H9 (cell line): ENCODE measurements at regions not wholly inside any gene's neighbourhood (a gene's known extent, or its start where the extent isn't known, plus 50 kb on each side); places are given as distances from the start of the nearest gene placed in this dataset.

ENCODE experiments used
- DNase-seq: peaks from one replicate; pipeline ENCODE4 v3.0.0-alpha.2; 2017
- H2AFZ ChIP-seq: one replicate; pipeline ENCODE4 v1.6.1; 2013; ENCODE audit warnings: mild to moderate bottlenecking, low read length, control low read depth, moderate library complexity
- H2AK5ac ChIP-seq: 2 replicates; pipeline ENCODE4 v1.6.1; 2013; ENCODE audit warnings: low read length, control low read depth, mixed read lengths; ENCODE audit not compliant: insufficient read length
- H2BK120ac ChIP-seq: one replicate; pipeline ENCODE4 v1.6.1; 2013; ENCODE audit warnings: low read depth, mild to moderate bottlenecking, low read length, control low read depth, inconsistent platforms; ENCODE audit not compliant: poor library complexity, severe bottlenecking
- H2BK12ac ChIP-seq: 2 replicates; pipeline ENCODE4 v1.6.1; 2013; ENCODE audit warnings: low read length, control low read depth, mixed read lengths, low read depth; ENCODE audit not compliant: insufficient read length
- H2BK15ac ChIP-seq: 2 replicates; pipeline ENCODE4 v1.6.1; 2013; ENCODE audit warnings: low read depth, low read length, control low read depth
- H2BK20ac ChIP-seq: one replicate; pipeline ENCODE4 v1.6.1; 2013; ENCODE audit warnings: low read depth, mild to moderate bottlenecking, low read length, control low read depth, inconsistent platforms; ENCODE audit not compliant: poor library complexity, severe bottlenecking
- H2BK5ac ChIP-seq: 2 replicates; pipeline ENCODE4 v1.6.1; 2013; ENCODE audit warnings: low read length, control low read depth, mixed read lengths; ENCODE audit not compliant: insufficient read length
- H3K14ac ChIP-seq: 2 replicates; pipeline ENCODE4 v1.6.1; 2013; ENCODE audit warnings: low read length, control low read depth; ENCODE audit not compliant: insufficient read depth
- H3K18ac ChIP-seq: 2 replicates; pipeline ENCODE4 v1.6.1; 2013; ENCODE audit warnings: low read depth, mild to moderate bottlenecking, mixed read lengths, low read length, control low read depth; ENCODE audit not compliant: insufficient read length
- H3K23ac ChIP-seq: 2 replicates; pipeline ENCODE4 v1.6.1; 2013; ENCODE audit warnings: low read length, control low read depth, mixed read lengths, low read depth; ENCODE audit not compliant: insufficient read length
- H3K23me2 ChIP-seq: 2 replicates; pipeline ENCODE4 v1.6.1; 2013; ENCODE audit warnings: low read depth, mild to moderate bottlenecking, mixed read lengths, low read length, control low read depth; ENCODE audit not compliant: insufficient read length, poor library complexity, severe bottlenecking
- H3K27ac ChIP-seq: 2 replicates; pipeline ENCODE4 v1.5.1; 2013; ENCODE audit warnings: low read length, control low read depth, mixed read lengths, low read depth; ENCODE audit not compliant: insufficient read length
- H3K27me3 ChIP-seq: 2 replicates; pipeline ENCODE4 v1.6.1; 2013; ENCODE audit warnings: low read length, control low read depth, inconsistent platforms; ENCODE audit not compliant: insufficient read depth
- H3K4ac ChIP-seq: 2 replicates; pipeline ENCODE4 v1.6.1; 2013; ENCODE audit warnings: low read depth, mild to moderate bottlenecking, control low read depth, inconsistent platforms, low read length, moderate library complexity
- H3K4me1 ChIP-seq: 2 replicates; pipeline ENCODE4 v1.6.1; 2013; ENCODE audit warnings: low read length, control low read depth, inconsistent platforms; ENCODE audit not compliant: insufficient read depth
- H3K4me2 ChIP-seq: 2 replicates; pipeline ENCODE4 v1.6.1; 2013; ENCODE audit warnings: low read length, control low read depth, mixed read lengths; ENCODE audit not compliant: insufficient read length, insufficient read depth
- H3K56ac ChIP-seq: 2 replicates; pipeline ENCODE4 v1.6.1; 2013; ENCODE audit warnings: low read depth, mild to moderate bottlenecking, mixed read lengths, low read length, control low read depth; ENCODE audit not compliant: insufficient read length
- H3K79me1 ChIP-seq: 2 replicates; pipeline ENCODE4 v1.6.1; 2013; ENCODE audit warnings: low read depth, mild to moderate bottlenecking, moderate library complexity, low read length, control low read depth, inconsistent platforms; ENCODE audit not compliant: insufficient read depth, poor library complexity, severe bottlenecking
- H3K79me2 ChIP-seq: 2 replicates; pipeline ENCODE4 v1.6.1; 2013; ENCODE audit warnings: low read length, control low read depth, inconsistent platforms; ENCODE audit not compliant: insufficient read depth
- H3K9ac ChIP-seq: 2 replicates; pipeline ENCODE4 v1.6.1; 2013; ENCODE audit warnings: low read length, control low read depth, mixed read lengths; ENCODE audit not compliant: insufficient read length; ENCODE audit errors: extremely low read depth
- H3K9me3 ChIP-seq: one replicate; pipeline ENCODE4 v1.6.1; 2013; ENCODE audit warnings: low read depth, low read length, inconsistent platforms; ENCODE audit not compliant: control insufficient read depth
- H3T11ph ChIP-seq: one replicate; pipeline ENCODE4 v1.6.1; 2013; ENCODE audit warnings: mild to moderate bottlenecking, low read length, control low read depth, inconsistent platforms
- H4K20me1 ChIP-seq: one replicate; pipeline ENCODE4 v1.6.1; 2013; ENCODE audit not compliant: control insufficient read depth, insufficient read length, insufficient read depth
- H4K5ac ChIP-seq: 2 replicates; pipeline ENCODE4 v1.6.1; 2013; ENCODE audit warnings: low read depth, mild to moderate bottlenecking, mixed read lengths, low read length, control low read depth; ENCODE audit not compliant: insufficient read length
- H4K8ac ChIP-seq: replicated peaks from 2 replicates; pipeline ENCODE4 v1.6.1; 2013; ENCODE audit warnings: low read length, control low read depth, mixed read lengths, low read depth; ENCODE audit not compliant: insufficient read length
- H4K91ac ChIP-seq: 2 replicates; pipeline ENCODE4 v1.6.1; 2013; ENCODE audit warnings: low read depth, mild to moderate bottlenecking, moderate library complexity, mixed read lengths, low read length, control low read depth; ENCODE audit not compliant: insufficient read length
- H3K27ac Mint-ChIP-seq, 3 experiments: 2 replicates in 2 of 3; 3 replicates in 1 of 3; pipeline ENCODE4 v1.8.0; 2020 to 2021; ENCODE audit warnings: mixed read lengths in 3 of 3, mild to moderate bottlenecking in 1 of 3, moderate library complexity in 1 of 3
- H3K27me3 Mint-ChIP-seq: 2 replicates; pipeline ENCODE4 v1.8.0; 2021; ENCODE audit warnings: low read depth, mild to moderate bottlenecking, moderate library complexity, mixed read lengths
- H3K36me3 Mint-ChIP-seq, 3 experiments: 2 replicates in 2 of 3; 3 replicates in 1 of 3; pipeline ENCODE4 v1.8.0; 2020 to 2021; ENCODE audit warnings: low read depth in 3 of 3, mixed read lengths in 3 of 3; ENCODE audit not compliant: insufficient read depth in 1 of 3
- H3K4me1 Mint-ChIP-seq, 2 experiments: 2 replicates each; pipeline ENCODE4 v1.8.0; 2020; ENCODE audit warnings: mixed read lengths in 2 of 2
- H3K4me3 Mint-ChIP-seq, 2 experiments: 2 replicates in 1 of 2; 3 replicates in 1 of 2; pipeline ENCODE4 v1.8.0; 2020 to 2021; ENCODE audit warnings: mild to moderate bottlenecking in 2 of 2, mixed read lengths in 2 of 2, moderate library complexity in 1 of 2
- H3K9me3 Mint-ChIP-seq, 2 experiments: 2 replicates in 1 of 2; 3 replicates in 1 of 2; pipeline ENCODE4 v1.8.0; 2020; ENCODE audit warnings: mild to moderate bottlenecking in 2 of 2, mixed read lengths in 2 of 2, moderate library complexity in 1 of 2
- CTCF ChIP-seq: fragments of 200-600 bp; sonication (generic); conservative IDR thresholded peaks from 3 replicates; pipeline ENCODE4 v1.8.0; 2021; ENCODE audit warnings: antibody characterized with exemption, mild to moderate bottlenecking
- whole genome bisulfite sequencing: extraction: QIAGEN DNeasy Blood & Tissue Kit; methylation state at CpG from one replicate; pipeline ENCODE4 v1.1.7; 2013; ENCODE audit warnings: missing lambda C conversion rate, low lambda C conversion rate, mixed read lengths; ENCODE audit not compliant: insufficient read length; ENCODE audit errors: extremely low coverage; 5-methylcytosine and 5-hydroxymethylcytosine counted together

DNA sequence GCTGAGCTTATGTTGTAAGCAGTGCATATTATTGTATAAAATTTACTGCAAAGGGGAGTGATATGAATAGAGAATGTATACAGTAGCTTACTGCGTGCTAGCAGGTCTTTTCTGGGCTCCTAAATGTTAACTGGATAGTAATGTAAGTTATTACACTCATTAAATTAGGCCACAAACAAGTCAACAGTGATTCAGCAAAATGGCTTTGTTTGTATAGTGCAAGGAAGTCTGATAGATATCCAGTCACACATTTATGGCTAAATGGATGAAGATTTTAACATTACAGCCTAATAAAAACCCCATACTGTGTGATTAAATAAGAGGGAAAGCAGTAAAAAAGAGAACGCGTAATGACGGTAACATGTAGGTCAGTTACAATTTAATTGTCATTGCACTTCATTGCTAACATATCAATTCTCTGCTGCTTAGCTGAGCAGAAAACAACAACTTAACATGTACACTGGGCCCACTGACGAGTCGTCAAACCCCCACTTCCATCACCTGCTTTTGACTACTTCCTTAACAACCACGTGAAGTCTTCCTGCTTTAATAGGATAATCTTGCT, 665.0 kb upstream of the FANCL start:
- H3K23ac ChIP-seq, result no peak overlapping the region
- no CpG with 5 or more reads among the region's 7 CpGs for WGBS
- no peak overlapping the region for H3K27ac ChIP-seq
- H3K36me3 Mint-ChIP-seq, result no peaks in the 10 kb centered on the region
- H3K79me2 ChIP-seq, result no peaks in the 10 kb centered on the region
- H3K27me3 Mint-ChIP-seq, result no peaks in the 10 kb centered on the region
- no peak overlapping the region for H2BK15ac ChIP-seq
- no peak overlapping the region for H2BK12ac ChIP-seq
- no peak overlapping the region for H3K18ac ChIP-seq
- H3K23me2 ChIP-seq, result no peaks in the 10 kb centered on the region
- no peak overlapping the region for H3K14ac ChIP-seq
- no peak overlapping the region for H2BK5ac ChIP-seq
- H3K4me1 ChIP-seq, result no peaks in the 10 kb centered on the region
- H4K91ac ChIP-seq, result no peak overlapping the region
- no peaks in the 10 kb centered on the region for H4K20me1 ChIP-seq
- H3K79me1 ChIP-seq, result no peaks in the 10 kb centered on the region
- H2AK5ac ChIP-seq, result no peak overlapping the region
- no peak overlapping the region for H3T11ph ChIP-seq
- no peaks in the 10 kb centered on the region for H3K9me3 ChIP-seq
- H2BK120ac ChIP-seq, result no peak overlapping the region
- H3K9ac ChIP-seq, result no peak overlapping the region
- no peaks in the 10 kb centered on the region for H3K27me3 ChIP-seq
- no peak overlapping the region for H3K56ac ChIP-seq
- no peak overlapping the region for H2BK20ac ChIP-seq
- H3K4ac ChIP-seq, result no peak overlapping the region
- no peak for TF ChIP-seq CTCF
- H3K27ac Mint-ChIP-seq, result no peak overlapping the region
- H4K8ac ChIP-seq, result no peak overlapping the region
- H4K5ac ChIP-seq, result no peak overlapping the region
- H3K9me3 Mint-ChIP-seq, result no peaks in the 10 kb centered on the region
- peaks cover 4 to 11% of the 10 kb centered on the region in 2 experiments; a peak in 2 of 4 replicates for H3K4me1 Mint-ChIP-seq
- H3K4me3 Mint-ChIP-seq, result no peak overlapping the region
- no peak overlapping the region for H3K4me2 ChIP-seq
- no peak overlapping the region for H2AFZ ChIP-seq
- DNase-seq, result no peak
